ENCODE measurements at regions not wholly inside any gene's neighbourhood (a gene's known extent, or its start where the extent isn't known, plus 50 kb on each side); places are given as distances from the start of the nearest gene placed in this dataset.

GRCh38 chr16:7271486-7271885 lies 61.2 kb upstream of the RBFOX1 start:
- no peaks in the 10 kb centered on the region for H3K4me1 ChIP-seq (ENCODE audit: insufficient read depth)
- ATAC-seq (no peak), DNase-seq (ENCODE audit: low spot score) (no peak)
- no peaks in the 10 kb centered on the region for H4K20me1 ChIP-seq (replicated peaks; ENCODE audit: insufficient read depth)
- no peak overlapping the region for H3K4me2 ChIP-seq
- TF ChIP-seq ZNF114 (CRISPR knock-in tag; IDR thresholded peaks at IDR 0.05) (no peak), ZNF331 (CRISPR knock-in tag; IDR thresholded peaks at IDR 0.05; ENCODE audit: low read depth) (no peak), EZH2phosphoT487 (IDR thresholded peaks at IDR 0.05; ENCODE audit: unreplicated experiment) (no peak), CREB1 (CRISPR knock-in tag; IDR thresholded peaks at IDR 0.05; ENCODE audit: low read depth) (no peak)
- H3K4me3 Mint-ChIP-seq, result no peak overlapping the region
- H3F3A ChIP-seq (replicated peaks; ENCODE audit: low read depth), result no peaks in the 10 kb centered on the region
- no peaks in the 10 kb centered on the region for H3K9me2 ChIP-seq (ENCODE audit: insufficient read depth)
- H3K27ac ChIP-seq (ENCODE audit: low read depth), result no peak overlapping the region
- H3K36me3 ChIP-seq (ENCODE audit: insufficient read depth), result no peaks in the 10 kb centered on the region
- no peaks in the 10 kb centered on the region; the same call in 2 of the 3 replicates for H3K36me3 Mint-ChIP-seq (ENCODE audit: low read depth)
- H2AFZ ChIP-seq, result no peak overlapping the region
- peaks cover 2% of the 10 kb centered on the region for H3K27me3 Mint-ChIP-seq (ENCODE audit: insufficient read depth, low read depth, poor library complexity)
- no peak overlapping the region for H3K4me3 ChIP-seq
- H3K27ac Mint-ChIP-seq, result no peak overlapping the region
- no peaks in the 10 kb centered on the region for H3K4me1 Mint-ChIP-seq
- peaks cover 14% of the 10 kb centered on the region; the same call in 2 of the 3 replicates for H3K9me3 Mint-ChIP-seq
- no peaks in the 10 kb centered on the region for H3K79me2 ChIP-seq (replicated peaks; ENCODE audit: insufficient read depth)
- no peaks in the 10 kb centered on the region for H3K27me3 ChIP-seq (ENCODE audit: insufficient read depth)

GRCh38 chr16:7270823-7271222 lies 61.8 kb upstream of the RBFOX1 start:
- Histone ChIP-seq H2AFZ (no peak overlapping the region), H3K27ac (ENCODE audit: low read depth) (no peak overlapping the region), H3K4me1 (ENCODE audit: insufficient read depth) (no peaks in the 10 kb centered on the region), H3K27me3 (ENCODE audit: insufficient read depth) (no peaks in the 10 kb centered on the region), H3K4me3 (no peak overlapping the region), H3K79me2 (replicated peaks; ENCODE audit: insufficient read depth) (no peaks in the 10 kb centered on the region), H3K4me2 (no peak overlapping the region), H4K20me1 (replicated peaks; ENCODE audit: insufficient read depth) (no peaks in the 10 kb centered on the region), H3F3A (replicated peaks; ENCODE audit: low read depth) (no peaks in the 10 kb centered on the region), H3K36me3 (ENCODE audit: insufficient read depth) (no peaks in the 10 kb centered on the region), H3K9me2 (ENCODE audit: insufficient read depth) (no peaks in the 10 kb centered on the region)
- TF ChIP-seq JUNB (IDR thresholded peaks at IDR 0.05; ENCODE audit: unreplicated experiment) (no peak), NANOG (IDR thresholded peaks at IDR 0.05; ENCODE audit: borderline replicate concordance) (no peak), CREB1 (CRISPR knock-in tag; IDR thresholded peaks at IDR 0.05; ENCODE audit: low read depth) (no peak), EZH2phosphoT487 (IDR thresholded peaks at IDR 0.05; ENCODE audit: unreplicated experiment) (no peak)
- H3K36me3 Mint-ChIP-seq (ENCODE audit: low read depth), result no peaks in the 10 kb centered on the region; the same call in 2 of the 3 replicates
- no peak overlapping the region for H3K4me3 Mint-ChIP-seq
- no peak overlapping the region for H3K27ac Mint-ChIP-seq
- no peak for DNase-seq (ENCODE audit: low spot score)
- H3K4me1 Mint-ChIP-seq, result no peaks in the 10 kb centered on the region
- no peak for ATAC-seq
- peaks cover 14% of the 10 kb centered on the region; the same call in 2 of the 3 replicates for H3K9me3 Mint-ChIP-seq
- peaks cover 2% of the 10 kb centered on the region for H3K27me3 Mint-ChIP-seq (ENCODE audit: insufficient read depth, low read depth, poor library complexity)

DNA sequence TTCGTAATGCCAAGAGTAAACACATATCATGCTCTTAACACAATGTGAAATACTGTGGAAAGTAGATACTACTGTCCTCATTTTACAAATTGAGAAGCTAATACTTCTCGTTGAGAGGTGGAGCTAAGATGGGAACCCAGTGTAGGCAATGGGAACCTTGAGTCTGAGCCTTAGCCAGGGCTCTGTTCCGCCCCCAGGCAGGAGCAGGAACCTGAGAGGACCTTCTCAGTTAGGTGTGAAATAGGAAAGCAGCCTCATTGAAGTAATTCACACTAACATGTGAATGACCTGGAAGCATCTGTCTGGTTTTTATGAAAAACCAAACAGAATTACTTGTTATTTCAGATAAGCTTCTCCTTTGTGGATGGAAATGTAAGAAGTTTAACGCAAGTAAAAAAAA lies 62.6 kb upstream of the RBFOX1 start:
- no peak for DNase-seq (ENCODE audit: low spot score)
- H3K9me3 Mint-ChIP-seq, result peaks cover 17% of the 10 kb centered on the region; the same call in 2 of the 3 replicates
- TF ChIP-seq CREB1 (CRISPR knock-in tag; IDR thresholded peaks at IDR 0.05; ENCODE audit: low read depth) (no peak), NANOG (IDR thresholded peaks at IDR 0.05; ENCODE audit: borderline replicate concordance) (no peak), CTCF (conservative IDR thresholded peaks at IDR 0.05; ENCODE audit: low read depth in 2 of 2) (no peak)
- TF ChIP-seq, protein P1, sequence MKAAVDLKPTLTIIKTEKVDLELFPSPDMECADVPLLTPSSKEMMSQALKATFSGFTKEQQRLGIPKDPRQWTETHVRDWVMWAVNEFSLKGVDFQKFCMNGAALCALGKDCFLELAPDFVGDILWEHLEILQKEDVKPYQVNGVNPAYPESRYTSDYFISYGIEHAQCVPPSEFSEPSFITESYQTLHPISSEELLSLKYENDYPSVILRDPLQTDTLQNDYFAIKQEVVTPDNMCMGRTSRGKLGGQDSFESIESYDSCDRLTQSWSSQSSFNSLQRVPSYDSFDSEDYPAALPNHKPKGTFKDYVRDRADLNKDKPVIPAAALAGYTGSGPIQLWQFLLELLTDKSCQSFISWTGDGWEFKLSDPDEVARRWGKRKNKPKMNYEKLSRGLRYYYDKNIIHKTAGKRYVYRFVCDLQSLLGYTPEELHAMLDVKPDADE (IDR thresholded peaks at IDR 0.05), result no peak

More for the DNA sequence above, 62.6 kb upstream of the RBFOX1 start:
- ATAC-seq, result no peak
- Histone ChIP-seq H3K4me2 (no peak overlapping the region), H3K36me3 (ENCODE audit: insufficient read depth) (no peaks in the 10 kb centered on the region), H3F3A (replicated peaks; ENCODE audit: low read depth) (no peaks in the 10 kb centered on the region), H3K9me2 (ENCODE audit: insufficient read depth) (no peaks in the 10 kb centered on the region), H3K4me1 (ENCODE audit: insufficient read depth) (no peaks in the 10 kb centered on the region), H4K20me1 (replicated peaks; ENCODE audit: insufficient read depth) (no peaks in the 10 kb centered on the region), H3K79me2 (replicated peaks; ENCODE audit: insufficient read depth) (no peaks in the 10 kb centered on the region), H3K4me3 (no peak overlapping the region), H3K27ac (ENCODE audit: low read depth) (no peak overlapping the region), H2AFZ (no peak overlapping the region), H3K27me3 (ENCODE audit: insufficient read depth) (no peaks in the 10 kb centered on the region)
- no peaks in the 10 kb centered on the region; the same call in 2 of the 3 replicates for H3K36me3 Mint-ChIP-seq (ENCODE audit: low read depth)
- no peaks in the 10 kb centered on the region for H3K4me1 Mint-ChIP-seq
- H3K27me3 Mint-ChIP-seq (ENCODE audit: insufficient read depth, low read depth, poor library complexity), result peaks cover 2% of the 10 kb centered on the region
- H3K4me3 Mint-ChIP-seq, result no peak overlapping the region
- no peak overlapping the region for H3K27ac Mint-ChIP-seq
